NCI-H2107 treated with DMSO at 0.1 percent for 48 hours (cell line): ENCODE measurements at regions not wholly inside any gene's neighbourhood (a gene's known extent, or its start where the extent isn't known, plus 50 kb on each side); places are given as distances from the start of the nearest gene placed in this dataset.

ENCODE experiments used
- DNase-seq: peaks from one replicate; lab custom pipeline; 2025; ENCODE audit not compliant: unreplicated experiment; lab: John Stamatoyannopoulos, UW

DNA sequence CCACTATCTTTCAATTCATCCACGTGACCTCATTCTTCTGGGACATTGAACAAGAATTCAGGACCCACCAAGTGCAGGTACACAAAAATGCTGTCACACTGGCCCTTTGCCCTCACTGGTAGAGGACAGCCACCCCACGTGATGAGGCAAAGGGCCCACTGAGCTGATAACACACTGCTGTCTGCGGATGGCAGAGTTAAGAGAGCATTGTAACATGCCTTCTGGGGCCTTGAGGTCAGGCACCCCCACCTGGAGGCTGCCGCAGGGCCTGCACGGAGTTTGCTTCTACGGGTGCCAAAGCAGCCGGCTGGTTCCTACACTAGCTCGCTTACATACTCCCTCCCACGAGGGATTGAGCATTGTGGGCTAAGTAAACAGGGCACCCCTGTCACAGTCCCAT is 101.0 kb downstream of the LRIG3 start:
- no peak for DNase-seq

DNA sequence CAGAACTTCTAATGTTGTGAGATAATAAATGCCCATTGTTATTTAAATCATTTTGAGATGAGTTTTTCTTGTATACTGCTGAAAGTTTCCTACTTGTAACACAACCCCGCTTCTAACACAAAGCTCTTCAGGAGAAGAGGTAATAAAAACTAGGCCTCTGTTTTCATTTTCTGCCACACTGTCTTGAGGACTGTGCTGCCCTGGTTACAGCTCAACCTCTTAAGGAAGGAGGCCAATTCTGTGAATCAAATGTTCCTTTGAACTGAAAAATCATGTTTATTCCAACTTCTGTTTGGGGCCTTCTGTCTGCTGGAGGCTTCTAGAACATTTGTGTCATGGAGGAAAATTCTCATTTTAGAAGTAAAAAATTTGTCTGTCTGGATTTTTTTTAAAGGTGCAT is 100.3 kb downstream of the LRIG3 start:
- DNase-seq = no peak
